HepG2 (cell line): ENCODE measurements at regions not wholly inside any gene's neighbourhood (a gene's known extent, or its start where the extent isn't known, plus 50 kb on each side); places are given as distances from the start of the nearest gene placed in this dataset.
A peak's percentile ranks its signal among the peaks of the same experiment; 100 is the strongest.

Experiments
- DR1 ChIP-seq: sonication (generic); formaldehyde crosslinking; IDR thresholded peaks from 2 replicates; pipeline ENCODE4 v1.8.0; 2021; ENCODE audit warnings: mild to moderate bottlenecking, missing genetic modification reagents, inconsistent platforms
- EP300 ChIP-seq, 3 experiments: sonication (generic) in 1 of 3; formaldehyde crosslinking in 1 of 3; IDR thresholded peaks; 2 replicates each; pipeline versions ENCODE4 v1.5.1 to v1.6.1; 2011 to 2020; ENCODE audit warnings: low read depth in 2 of 3, low read length in 2 of 3, borderline replicate concordance in 1 of 3, improper control_type of control experiment in 1 of 3, mild to moderate bottlenecking in 1 of 3, missing genetic modification reagents in 1 of 3, moderate library complexity in 1 of 3
- HMG20B ChIP-seq: conservative IDR thresholded peaks from 2 replicates; pipeline ENCODE4 v1.6.1; 2016; ENCODE audit warnings: missing genetic modification reagents, missing compliant biosample characterization
- HNF4A ChIP-seq: sonication (generic); formaldehyde crosslinking; IDR thresholded peaks from 2 replicates; pipeline ENCODE4 v1.4.0; 2020; ENCODE audit warnings: missing genetic modification reagents
- IRF2 ChIP-seq: IDR thresholded peaks from 2 replicates; pipeline ENCODE4 v1.6.1; 2018; ENCODE audit warnings: missing genetic modification reagents, missing compliant biosample characterization
- IRX3 ChIP-seq: sonication (generic); formaldehyde crosslinking; IDR thresholded peaks from 2 replicates; pipeline ENCODE4 v1.8.1; 2023; ENCODE audit warnings: mild to moderate bottlenecking, low read depth, missing genetic modification reagents, borderline replicate concordance
- KDM6A ChIP-seq: IDR thresholded peaks from 2 replicates; pipeline ENCODE4 v1.6.1; 2016; ENCODE audit warnings: low read depth
- PAX8 ChIP-seq: sonication (generic); formaldehyde crosslinking; IDR thresholded peaks from 2 replicates; pipeline ENCODE4 v1.8.0; 2022; ENCODE audit warnings: mild to moderate bottlenecking, missing genetic modification reagents, borderline replicate concordance
- PLSCR1 ChIP-seq: sonication (generic); formaldehyde crosslinking; IDR thresholded peaks from 2 replicates; pipeline ENCODE4 v1.5.0; 2020; ENCODE audit warnings: missing genetic modification reagents, mild to moderate bottlenecking, borderline replicate concordance
- RFXAP ChIP-seq: sonication (generic); formaldehyde crosslinking; IDR thresholded peaks from 2 replicates; pipeline ENCODE4 v1.4.0; 2020; ENCODE audit warnings: missing genetic modification reagents, borderline replicate concordance
- SP2 ChIP-seq: sonication (generic); formaldehyde crosslinking; IDR thresholded peaks from 2 replicates; pipeline ENCODE4 v1.5.1; 2020; ENCODE audit warnings: mild to moderate bottlenecking, missing genetic modification reagents
- SYNCRIP ChIP-seq: fragments of 200-400 bp; formaldehyde crosslinking; IDR thresholded peaks from 2 replicates; pipeline ENCODE4 v1.6.1; 2018; ENCODE audit warnings: mild to moderate bottlenecking, low read depth, low read length; ENCODE audit not compliant: insufficient read depth
- ZBTB20 ChIP-seq: sonication (generic); formaldehyde crosslinking; IDR thresholded peaks from 2 replicates; pipeline ENCODE4 v1.8.1; 2023; ENCODE audit warnings: missing genetic modification reagents, low read depth, mild to moderate bottlenecking, borderline replicate concordance
- ZBTB38 ChIP-seq: sonication (generic); formaldehyde crosslinking; IDR thresholded peaks from 2 replicates; pipeline ENCODE4 v1.5.1; 2020; ENCODE audit warnings: mild to moderate bottlenecking, missing genetic modification reagents
- ZFP36 ChIP-seq: fragments of 150-350 bp; IDR thresholded peaks from 2 replicates; pipeline ENCODE4 v1.6.1; 2018; ENCODE audit warnings: borderline replicate concordance, low read length, low read depth; ENCODE audit not compliant: partially characterized antibody
- ZNF136 ChIP-seq: sonication (generic); formaldehyde crosslinking; IDR thresholded peaks from 2 replicates; pipeline ENCODE4 v1.8.1; 2022; ENCODE audit warnings: low read depth, mild to moderate bottlenecking, moderate library complexity, missing genetic modification reagents
- ZNF292 ChIP-seq: sonication (generic); formaldehyde crosslinking; IDR thresholded peaks from 2 replicates; pipeline ENCODE4 v1.8.1; 2022; ENCODE audit warnings: mild to moderate bottlenecking, low read depth, missing genetic modification reagents, borderline replicate concordance
- ZNF367 ChIP-seq: sonication (generic); formaldehyde crosslinking; IDR thresholded peaks from 2 replicates; pipeline ENCODE4 v1.4.0; 2020; ENCODE audit warnings: missing genetic modification reagents, borderline replicate concordance
- ZNF430 ChIP-seq: sonication (generic); formaldehyde crosslinking; IDR thresholded peaks from 2 replicates; pipeline ENCODE4 v1.9.0; 2021; ENCODE audit warnings: mild to moderate bottlenecking, missing genetic modification reagents
- ZNF501 ChIP-seq: sonication (generic); formaldehyde crosslinking; IDR thresholded peaks from 2 replicates; pipeline ENCODE4 v1.5.1; 2020; ENCODE audit warnings: mild to moderate bottlenecking, moderate library complexity, missing genetic modification reagents
- ZNF546 ChIP-seq: sonication (generic); formaldehyde crosslinking; conservative IDR thresholded peaks from 2 replicates; pipeline ENCODE4 v1.8.1; 2023; ENCODE audit warnings: mild to moderate bottlenecking, missing genetic modification reagents
- ZNF674 ChIP-seq: sonication (generic); formaldehyde crosslinking; IDR thresholded peaks from 2 replicates; pipeline ENCODE4 v1.5.0; 2020; ENCODE audit warnings: low read depth, mild to moderate bottlenecking, missing genetic modification reagents
- ZNF83 ChIP-seq: sonication (generic); formaldehyde crosslinking; IDR thresholded peaks from 2 replicates; pipeline ENCODE4 v1.4.0; 2020; ENCODE audit warnings: missing genetic modification reagents, mild to moderate bottlenecking, borderline replicate concordance
- ZSCAN25 ChIP-seq: sonication (generic); formaldehyde crosslinking; IDR thresholded peaks from 2 replicates; pipeline ENCODE4 v1.8.0; 2022; ENCODE audit warnings: mild to moderate bottlenecking, missing genetic modification reagents
- TF ChIP-seq, protein P1 (sequence below), 2 experiments: sonication (generic) in 1 of 2; formaldehyde crosslinking in 1 of 2; IDR thresholded peaks; 2 replicates each; pipeline versions ENCODE4 v1.4.0 to v1.6.1; 2018 to 2020; ENCODE audit warnings: missing genetic modification reagents in 2 of 2, borderline replicate concordance in 1 of 2, low read depth in 1 of 2, mild to moderate bottlenecking in 1 of 2, missing biosample characterization in 1 of 2
- TF ChIP-seq, protein P2 (sequence below): sonication (generic); formaldehyde crosslinking; IDR thresholded peaks from 2 replicates; pipeline ENCODE4 v1.9.0; 2021; ENCODE audit warnings: missing genetic modification reagents, borderline replicate concordance

GRCh38 chr2:43070676-43071502, 155.5 kb downstream of the ZFP36L2 start (continued):
- TF ChIP-seq ZNF292 (CRISPR knock-in tag) (peak; percentile 97; the same call in 1 of the 2 replicates), PAX8 (CRISPR knock-in tag) (no peak), ZBTB20 (peak; percentile 48; the same call in 1 of the 2 replicates), HNF4A (CRISPR knock-in tag) (peak; percentile 83), ZNF367 (CRISPR knock-in tag) (no peak), DR1 (no peak), IRX3 (CRISPR knock-in tag) (no peak; the same call in 1 of the 2 replicates), ZNF136 (CRISPR knock-in tag) (0 out of 2 replicates have a peak, but pooled peaks have one; percentile 49), IRF2 (CRISPR knock-in tag) (no peak), ZNF501 (CRISPR knock-in tag) (no peak), ZNF546 (CRISPR knock-in tag) (0 out of 2 replicates have a peak, but pooled peaks have one; percentile 55), RFXAP (CRISPR knock-in tag) (peak; percentile 61; the same call in 1 of the 2 replicates), ZFP36 (no peak), ZNF674 (CRISPR knock-in tag) (no peak), HMG20B (CRISPR knock-in tag) (no peak), ZNF430 (CRISPR knock-in tag) (peak; percentile 68; the same call in 1 of the 2 replicates), SYNCRIP (no peak), SP2 (CRISPR knock-in tag) (no peak), ZSCAN25 (CRISPR knock-in tag) (peak; percentile 64; the same call in 1 of the 2 replicates), ZNF83 (CRISPR knock-in tag) (no peak), KDM6A (CRISPR knock-in tag) (no peak), EP300 (IDR thresholded peaks at IDR 0.05; ENCODE audit: low read depth in 2 of 2, low read length in 2 of 2) (peak in 1 of 2 experiments; percentile 29; a peak in 1 of 4 replicates), EP300 (CRISPR knock-in tag; IDR thresholded peaks at IDR 0.05; ENCODE audit: borderline replicate concordance) (no peak), PLSCR1 (CRISPR knock-in tag) (no peak), ZBTB38 (CRISPR knock-in tag) (no peak)
- TF ChIP-seq, protein P1, sequence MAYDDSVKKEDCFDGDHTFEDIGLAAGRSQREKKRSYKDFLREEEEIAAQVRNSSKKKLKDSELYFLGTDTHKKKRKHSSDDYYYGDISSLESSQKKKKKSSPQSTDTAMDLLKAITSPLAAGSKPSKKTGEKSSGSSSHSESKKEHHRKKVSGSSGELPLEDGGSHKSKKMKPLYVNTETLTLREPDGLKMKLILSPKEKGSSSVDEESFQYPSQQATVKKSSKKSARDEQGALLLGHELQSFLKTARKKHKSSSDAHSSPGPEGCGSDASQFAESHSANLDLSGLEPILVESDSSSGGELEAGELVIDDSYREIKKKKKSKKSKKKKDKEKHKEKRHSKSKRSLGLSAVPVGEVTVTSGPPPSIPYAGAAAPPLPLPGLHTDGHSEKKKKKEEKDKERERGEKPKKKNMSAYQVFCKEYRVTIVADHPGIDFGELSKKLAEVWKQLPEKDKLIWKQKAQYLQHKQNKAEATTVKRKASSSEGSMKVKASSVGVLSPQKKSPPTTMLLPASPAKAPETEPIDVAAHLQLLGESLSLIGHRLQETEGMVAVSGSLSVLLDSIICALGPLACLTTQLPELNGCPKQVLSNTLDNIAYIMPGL (CRISPR knock-in tag; IDR thresholded peaks at IDR 0.05; ENCODE audit: borderline replicate concordance in 1 of 2, low read depth in 1 of 2), result no peak
- TF ChIP-seq, protein P2, sequence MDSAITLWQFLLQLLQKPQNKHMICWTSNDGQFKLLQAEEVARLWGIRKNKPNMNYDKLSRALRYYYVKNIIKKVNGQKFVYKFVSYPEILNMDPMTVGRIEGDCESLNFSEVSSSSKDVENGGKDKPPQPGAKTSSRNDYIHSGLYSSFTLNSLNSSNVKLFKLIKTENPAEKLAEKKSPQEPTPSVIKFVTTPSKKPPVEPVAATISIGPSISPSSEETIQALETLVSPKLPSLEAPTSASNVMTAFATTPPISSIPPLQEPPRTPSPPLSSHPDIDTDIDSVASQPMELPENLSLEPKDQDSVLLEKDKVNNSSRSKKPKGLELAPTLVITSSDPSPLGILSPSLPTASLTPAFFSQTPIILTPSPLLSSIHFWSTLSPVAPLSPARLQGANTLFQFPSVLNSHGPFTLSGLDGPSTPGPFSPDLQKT (CRISPR knock-in tag), result no peak
